ENCODE measurements at regions not wholly inside any gene's neighbourhood (a gene's known extent, or its start where the extent isn't known, plus 50 kb on each side); places are given as distances from the start of the nearest gene placed in this dataset.
A peak's percentile ranks its signal among the peaks of the same experiment; 100 is the strongest.

DNA sequence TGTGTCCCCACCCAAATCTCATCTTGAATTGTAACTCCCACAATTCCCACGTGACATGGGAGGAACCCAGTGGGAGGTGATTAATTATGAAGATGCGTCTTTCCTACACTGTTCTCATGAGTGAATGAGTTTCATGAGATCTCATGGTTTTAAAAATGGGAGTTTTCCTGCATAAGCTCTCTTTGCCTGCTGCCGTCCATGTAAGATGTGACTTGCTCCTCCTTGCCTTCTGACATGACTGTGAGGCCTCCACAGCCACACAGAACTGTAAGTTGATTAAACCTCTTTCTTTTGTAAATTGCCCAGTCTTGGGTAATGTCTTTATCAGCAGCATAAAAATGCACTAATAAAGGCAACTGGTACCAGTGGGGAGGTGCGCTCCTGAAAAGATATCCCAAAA, 67.7 kb upstream of the DRGX start:
- DNase-seq, result no peak

DNA sequence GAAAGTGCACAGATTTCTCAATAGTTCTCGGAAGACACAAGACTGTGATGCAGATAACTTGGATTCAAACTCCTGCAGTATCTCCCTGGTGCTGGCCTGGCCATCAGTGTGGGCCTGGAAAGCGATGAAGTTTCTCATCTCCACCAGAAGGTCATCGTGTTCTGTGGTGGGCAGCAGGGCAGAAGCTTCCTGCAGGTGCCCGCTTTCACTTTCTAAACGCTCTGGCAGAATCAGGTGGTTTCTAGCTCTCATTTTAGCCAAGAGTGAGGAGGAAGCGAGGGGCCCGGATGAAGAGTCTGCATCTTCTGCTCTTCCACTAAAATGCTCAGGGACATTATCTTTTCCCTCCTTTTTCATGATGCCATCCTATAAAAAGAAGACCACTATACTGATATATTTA, 63.0 kb upstream of the DRGX start:
- no peak for DNase-seq

DNA sequence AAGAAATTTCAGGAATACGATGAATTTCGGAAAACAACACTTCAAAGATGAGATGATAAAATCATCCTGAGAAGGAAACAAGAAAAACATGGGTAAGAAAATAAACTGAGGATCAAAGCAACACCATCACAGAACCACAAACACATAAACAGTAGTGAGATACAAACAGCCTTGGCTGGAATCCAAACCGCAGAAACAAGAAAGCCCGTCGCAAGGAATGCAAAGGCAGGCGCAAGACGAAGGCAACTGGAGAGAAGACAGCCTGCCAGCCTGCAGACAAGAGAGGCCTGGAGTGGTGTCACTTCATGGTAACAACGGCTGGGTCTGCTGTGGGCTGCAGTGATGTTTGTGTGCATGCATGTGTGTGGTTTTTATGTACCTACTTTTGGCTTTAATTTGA, 61.8 kb upstream of the DRGX start:
- DNase-seq, result no peak

DNA sequence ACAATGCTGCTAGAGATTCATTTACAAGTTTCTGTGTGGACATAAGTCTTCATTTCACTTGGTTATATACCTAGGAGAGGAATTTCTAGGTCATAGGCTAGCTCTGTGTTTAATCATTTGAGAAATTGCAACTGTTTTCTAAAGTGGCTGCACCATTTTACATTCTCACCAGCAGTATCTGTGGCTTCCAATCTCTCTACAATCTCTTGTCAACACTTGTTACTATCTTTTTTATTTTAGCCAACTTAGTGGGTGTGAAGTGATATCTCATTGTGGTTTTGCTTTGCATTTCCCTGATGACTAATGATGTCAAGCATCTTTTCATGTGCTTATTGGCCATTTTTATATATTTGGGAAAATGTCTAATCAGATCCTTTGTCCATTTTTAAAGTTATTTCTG, 53.0 kb upstream of the DRGX start:
- DNase-seq, result peak; percentile 27

DNA sequence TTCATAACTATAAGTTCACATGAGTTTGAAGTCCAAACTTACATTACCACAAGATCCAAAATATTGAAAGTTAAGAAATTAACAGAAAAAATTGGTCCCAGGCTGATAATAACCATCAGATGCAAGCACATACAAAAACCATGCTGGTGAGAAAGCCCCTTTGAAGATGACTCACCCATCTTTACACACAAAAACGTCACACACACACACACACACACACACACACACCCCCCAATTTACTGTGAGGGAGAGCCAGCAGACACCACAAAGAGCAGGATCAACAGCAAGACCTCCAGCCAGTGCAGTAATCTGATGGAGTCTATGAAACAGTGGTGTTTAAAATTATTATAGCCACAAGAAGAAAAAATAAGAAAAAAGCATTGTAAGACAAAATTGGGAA, 50.1 kb upstream of the DRGX start:
- peak; percentile 34 for DNase-seq
